ENCODE measurements at regions not wholly inside any gene's neighbourhood (a gene's known extent, or its start where the extent isn't known, plus 50 kb on each side); places are given as distances from the start of the nearest gene placed in this dataset.

- POLR2A ChIA-PET = no interaction called here
- Histone ChIP-seq H3K4me2 (ENCODE audit: low read depth, low read length) (no peak overlapping the region), H3K4me1 (ENCODE audit: insufficient read depth, low read length) (no peaks in the 10 kb centered on the region), H3K36me3 (replicated peaks in 1 of 2; ENCODE audit: control insufficient read depth in 1 of 2, insufficient read depth in 2 of 2, low read length in 2 of 2) (no peaks in the 10 kb centered on the region), H3K27ac (ENCODE audit: extremely low read length, insufficient read depth, low read length) (no peak overlapping the region), H2AFZ (ENCODE audit: low read length) (no peak overlapping the region), H4K20me1 (ENCODE audit: insufficient read depth, low read length) (no peaks in the 10 kb centered on the region), H3K9ac (ENCODE audit: insufficient read depth, low read depth, low read length) (no peak overlapping the region), H3K9me3 (ENCODE audit: low read length) (no peaks in the 10 kb centered on the region), H3K79me2 (ENCODE audit: insufficient read depth, low read length) (no peaks in the 10 kb centered on the region), H3K4me3 (replicated peaks in 1 of 3; ENCODE audit: insufficient read depth in 1 of 3, low read depth in 2 of 3, low read length in 3 of 3) (no peak overlapping the region), H3K27me3 (ENCODE audit: control insufficient read depth in 1 of 2, insufficient read depth in 2 of 2, low read length in 2 of 2) (no peaks in the 10 kb centered on the region; a peak in 1 of 5 replicates)
- no peak for DNase-seq (ENCODE audit: low spot score)
- CTCF ChIA-PET (ENCODE audit: low intra/inter-chr PET ratio, low total read pairs) = no interaction called here
- in situ Hi-C loops (cut with HindIII; ENCODE audit: extremely low pct_ligation_motif_present, low pct_unique_long_range_greater_than_20kb) (no loop called here), intact Hi-C loops (cut with micrococcal nuclease; ENCODE audit: unreplicated experiment) (no loop called here)
- ATAC-seq = no peak
- BruUV-seq (replicated peaks) = no TSS peak
- no peak for FAIRE-seq
- TF ChIP-seq REST (IDR thresholded peaks at IDR 0.05; ENCODE audit: borderline replicate concordance in 1 of 2, low read depth in 1 of 2, low read length in 2 of 2) (no peak), ZNF280B (CRISPR knock-in tag; IDR thresholded peaks at IDR 0.05; ENCODE audit: borderline replicate concordance) (no peak), ZNF746 (CRISPR knock-in tag; IDR thresholded peaks at IDR 0.05) (no peak), ZNF275 (CRISPR knock-in tag; IDR thresholded peaks at IDR 0.05; ENCODE audit: borderline replicate concordance) (no peak), ZNF615 (CRISPR knock-in tag; IDR thresholded peaks at IDR 0.05; ENCODE audit: borderline replicate concordance) (no peak), ZBTB33 (CRISPR knock-in tag; IDR thresholded peaks at IDR 0.05) (no peak), CREBL2 (CRISPR knock-in tag; IDR thresholded peaks at IDR 0.05; ENCODE audit: borderline replicate concordance) (no peak), ZNF580 (CRISPR knock-in tag; IDR thresholded peaks at IDR 0.05; ENCODE audit: borderline replicate concordance, low read depth) (no peak), PREB (CRISPR knock-in tag; IDR thresholded peaks at IDR 0.05) (no peak), BRF2 (CRISPR knock-in tag; IDR thresholded peaks at IDR 0.05) (no peak), NAIF1 (CRISPR knock-in tag; IDR thresholded peaks at IDR 0.05; ENCODE audit: borderline replicate concordance) (no peak), MIER2 (CRISPR knock-in tag; IDR thresholded peaks at IDR 0.05) (no peak), ZMYM4 (CRISPR knock-in tag; IDR thresholded peaks at IDR 0.05) (no peak)
These were observed 704.9 kb upstream of the LRRN3 start for GRCh38 chr7:110386006-110386405.
